ENCODE measurements at regions not wholly inside any gene's neighbourhood (a gene's known extent, or its start where the extent isn't known, plus 50 kb on each side); places are given as distances from the start of the nearest gene placed in this dataset.

DNA sequence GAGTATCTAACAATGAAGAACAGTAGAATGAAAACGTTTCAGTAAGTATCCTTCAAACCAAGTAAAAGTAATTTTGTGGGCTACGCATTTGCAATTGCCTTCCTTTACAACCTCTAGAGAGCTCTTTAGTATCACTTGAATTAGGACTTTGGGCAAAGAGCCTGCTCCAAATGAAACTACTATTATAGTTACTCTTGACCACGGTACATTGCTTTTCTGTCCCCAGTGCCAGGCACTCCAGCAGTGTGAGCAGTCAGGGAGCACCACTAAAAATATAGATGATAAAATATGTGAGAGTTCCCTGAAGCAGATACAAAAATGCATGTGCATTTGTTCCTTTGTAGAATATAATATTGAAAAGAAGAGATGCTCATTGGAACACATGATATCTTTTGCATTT, 450.1 kb upstream of the MANEA start:
- no peak overlapping the region for H4K91ac ChIP-seq (replicated peaks; ENCODE audit: insufficient read length, low read length)
- H2BK5ac ChIP-seq (ENCODE audit: low read depth, low read length) = no peak overlapping the region
- no peaks in the 10 kb centered on the region; the same call in 1 of the 2 replicates for H3K23me2 ChIP-seq (ENCODE audit: low read depth, low read length)
- DNase-seq (ENCODE audit: low read depth in 1 of 2, low spot score in 2 of 2) (no peak), FAIRE-seq (no peak)
- no peaks in the 10 kb centered on the region for H3K79me1 ChIP-seq (ENCODE audit: low read depth, low read length)
- 86% methylated on average over 3 of the region's 3 CpGs; no CpG with 5 or more reads in 1 of the 2 experiments for WGBS, 2 experiments (ENCODE audit: extremely low coverage in 1 of 2, insufficient coverage in 1 of 2, insufficient read length in 1 of 2, insufficient replicate concordance in 2 of 2, low coverage in 1 of 2, low lambda C conversion rate in 2 of 2, missing lambda C conversion rate in 1 of 2)
- H2BK12ac ChIP-seq (ENCODE audit: low read depth, low read length) = no peak overlapping the region
- H3K79me2 ChIP-seq (ENCODE audit: control insufficient read depth in 1 of 2, insufficient read depth in 2 of 2, low read length in 2 of 2) = no peaks in the 10 kb centered on the region
- no peak overlapping the region for H3K9ac ChIP-seq (replicated peaks in 1 of 4; ENCODE audit: extremely low read depth in 1 of 4, low read depth in 3 of 4, low read length in 3 of 4)
- H3K27ac ChIP-seq (ENCODE audit: low read depth, low read length) = no peak overlapping the region
- no peak overlapping the region for H4K8ac ChIP-seq (ENCODE audit: extremely low read depth, insufficient read depth, low read length)
- no peaks in the 10 kb centered on the region for H3K36me3 ChIP-seq (ENCODE audit: control insufficient read depth in 2 of 4, insufficient read depth in 4 of 4, low read length in 3 of 4)
- TF ChIP-seq ASH2L (IDR thresholded peaks at IDR 0.05; ENCODE audit: low read length) (no peak), SIN3A (conservative IDR thresholded peaks at IDR 0.05 in 1 of 2, IDR thresholded peaks at IDR 0.05 in 1 of 2; ENCODE audit: low read depth in 1 of 2, low read length in 2 of 2) (no peak), NRF1 (IDR thresholded peaks at IDR 0.05; ENCODE audit: low read depth, low read length) (no peak), JUND (IDR thresholded peaks at IDR 0.05; ENCODE audit: low read length) (no peak), MAFK (IDR thresholded peaks at IDR 0.05; ENCODE audit: low read depth, low read length) (no peak), CTCF (IDR thresholded peaks at IDR 0.05; ENCODE audit: control extremely low read depth in 1 of 3, insufficient read depth in 1 of 3, low read depth in 1 of 3, low read length in 3 of 3) (no peak), HDAC6 (IDR thresholded peaks at IDR 0.05; ENCODE audit: low read depth, low read length) (no peak), SP2 (IDR thresholded peaks at IDR 0.05; ENCODE audit: low read length) (no peak), GABPA (IDR thresholded peaks at IDR 0.05; ENCODE audit: borderline replicate concordance, insufficient read depth, low read length) (no peak)
- TF ChIP-seq, protein P1, sequence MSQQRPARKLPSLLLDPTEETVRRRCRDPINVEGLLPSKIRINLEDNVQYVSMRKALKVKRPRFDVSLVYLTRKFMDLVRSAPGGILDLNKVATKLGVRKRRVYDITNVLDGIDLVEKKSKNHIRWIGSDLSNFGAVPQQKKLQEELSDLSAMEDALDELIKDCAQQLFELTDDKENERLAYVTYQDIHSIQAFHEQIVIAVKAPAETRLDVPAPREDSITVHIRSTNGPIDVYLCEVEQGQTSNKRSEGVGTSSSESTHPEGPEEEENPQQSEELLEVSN (IDR thresholded peaks at IDR 0.05) = no peak
- H3K23ac ChIP-seq (ENCODE audit: insufficient read length) = no peak overlapping the region
- no peak overlapping the region for H3K14ac ChIP-seq (ENCODE audit: insufficient read length)
- no peak overlapping the region for H2BK20ac ChIP-seq (ENCODE audit: low read length)
- H3K4me2 ChIP-seq (ENCODE audit: insufficient read depth in 1 of 2, low read depth in 2 of 2, low read length in 2 of 2) = no peak overlapping the region
- H2AK5ac ChIP-seq (ENCODE audit: low read depth, low read length) = no peak overlapping the region
- CTCF ChIA-PET (ENCODE audit: partially characterized antibody) = interaction anchor here (0.9 kb wide), 1 partner anchor 26 kb away, joined by 3 read pairs; no protein-coding TSS in a partner anchor
- no peak overlapping the region for H3K56ac ChIP-seq (replicated peaks; ENCODE audit: insufficient read length, low read depth, low read length)
- no peaks in the 10 kb centered on the region for H3K27me3 ChIP-seq (replicated peaks in 1 of 4; ENCODE audit: control insufficient read depth in 3 of 4, extremely low read depth in 1 of 4, insufficient read depth in 3 of 4, low read length in 3 of 4)
- POLR2A ChIA-PET (ENCODE audit: partially characterized antibody) = no interaction called here
- no peak overlapping the region for H2BK120ac ChIP-seq (replicated peaks; ENCODE audit: low read depth, low read length)
- no peaks in the 10 kb centered on the region for H4K20me1 ChIP-seq (replicated peaks in 1 of 2; ENCODE audit: control insufficient read depth in 1 of 2, insufficient read depth in 2 of 2, low read length in 2 of 2)
- no peak overlapping the region for H2AFZ ChIP-seq (ENCODE audit: low read length)
- H3K9me3 ChIP-seq (ENCODE audit: insufficient read depth in 2 of 2, low read depth in 1 of 2, low read length in 1 of 2) = no peaks in the 10 kb centered on the region
- H3K18ac ChIP-seq (ENCODE audit: extremely low read depth, low read length) = no peak overlapping the region
- H3K4me3 ChIP-seq (ENCODE audit: extremely low read depth in 1 of 4, insufficient read depth in 2 of 4, low read depth in 3 of 4, low read length in 4 of 4) = no peak overlapping the region
- H4K5ac ChIP-seq (ENCODE audit: insufficient read length, low read depth, low read length) = no peak overlapping the region
- H2BK15ac ChIP-seq (ENCODE audit: low read length) = no peak overlapping the region
- no peaks in the 10 kb centered on the region for H3K4me1 ChIP-seq (replicated peaks in 1 of 4; ENCODE audit: control insufficient read depth in 3 of 4, insufficient read depth in 4 of 4, low read length in 3 of 4)
- H3K4ac ChIP-seq (replicated peaks; ENCODE audit: insufficient read length, low read depth, low read length) = no peak overlapping the region
